HFF-Myc (cell line): ENCODE measurements at regions not wholly inside any gene's neighbourhood (a gene's known extent, or its start where the extent isn't known, plus 50 kb on each side); places are given as distances from the start of the nearest gene placed in this dataset.

Source experiments
- DNase-seq: peaks from one replicate; pipeline ENCODE4 v3.0.0-alpha.2; 2011; ENCODE audit warnings: low read depth; ENCODE audit errors: extremely low read depth
- H3K4me3 ChIP-seq: replicated peaks from 2 replicates; pipeline ENCODE4 v1.5.1; 2011; ENCODE audit warnings: low read depth, mild to moderate bottlenecking, control low read depth, low read length
- TF ChIP-seq, protein P1 (sequence below): IDR thresholded peaks from 2 replicates; pipeline ENCODE4 v1.5.1; 2012; ENCODE audit warnings: mild to moderate bottlenecking, low read depth, low read length, control low read depth; ENCODE audit errors: missing control alignments

DNA sequence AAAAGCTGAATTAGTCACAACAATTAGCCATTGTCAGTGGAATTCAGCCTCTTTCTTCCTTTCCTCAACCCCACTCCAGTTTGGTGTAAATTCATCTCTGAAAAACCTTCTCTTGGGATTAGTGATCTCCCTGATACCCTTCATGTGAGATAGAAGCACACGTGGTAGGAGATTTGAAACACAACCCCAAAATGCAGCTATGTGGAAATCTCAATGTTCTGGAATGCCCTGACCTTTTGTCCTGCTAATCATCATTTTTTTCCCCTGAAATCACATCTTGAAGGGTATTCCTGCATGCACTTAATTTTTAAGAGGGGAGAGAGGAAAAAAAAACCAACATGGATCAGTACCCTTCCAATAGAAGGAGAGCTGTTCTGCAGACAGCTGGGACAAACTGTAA lies 612.6 kb downstream of the EBF1 start:
- no peak for DNase-seq
- H3K4me3 ChIP-seq, result no peak overlapping the region
- TF ChIP-seq, protein P1, sequence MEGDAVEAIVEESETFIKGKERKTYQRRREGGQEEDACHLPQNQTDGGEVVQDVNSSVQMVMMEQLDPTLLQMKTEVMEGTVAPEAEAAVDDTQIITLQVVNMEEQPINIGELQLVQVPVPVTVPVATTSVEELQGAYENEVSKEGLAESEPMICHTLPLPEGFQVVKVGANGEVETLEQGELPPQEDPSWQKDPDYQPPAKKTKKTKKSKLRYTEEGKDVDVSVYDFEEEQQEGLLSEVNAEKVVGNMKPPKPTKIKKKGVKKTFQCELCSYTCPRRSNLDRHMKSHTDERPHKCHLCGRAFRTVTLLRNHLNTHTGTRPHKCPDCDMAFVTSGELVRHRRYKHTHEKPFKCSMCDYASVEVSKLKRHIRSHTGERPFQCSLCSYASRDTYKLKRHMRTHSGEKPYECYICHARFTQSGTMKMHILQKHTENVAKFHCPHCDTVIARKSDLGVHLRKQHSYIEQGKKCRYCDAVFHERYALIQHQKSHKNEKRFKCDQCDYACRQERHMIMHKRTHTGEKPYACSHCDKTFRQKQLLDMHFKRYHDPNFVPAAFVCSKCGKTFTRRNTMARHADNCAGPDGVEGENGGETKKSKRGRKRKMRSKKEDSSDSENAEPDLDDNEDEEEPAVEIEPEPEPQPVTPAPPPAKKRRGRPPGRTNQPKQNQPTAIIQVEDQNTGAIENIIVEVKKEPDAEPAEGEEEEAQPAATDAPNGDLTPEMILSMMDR, result no peak

DNA sequence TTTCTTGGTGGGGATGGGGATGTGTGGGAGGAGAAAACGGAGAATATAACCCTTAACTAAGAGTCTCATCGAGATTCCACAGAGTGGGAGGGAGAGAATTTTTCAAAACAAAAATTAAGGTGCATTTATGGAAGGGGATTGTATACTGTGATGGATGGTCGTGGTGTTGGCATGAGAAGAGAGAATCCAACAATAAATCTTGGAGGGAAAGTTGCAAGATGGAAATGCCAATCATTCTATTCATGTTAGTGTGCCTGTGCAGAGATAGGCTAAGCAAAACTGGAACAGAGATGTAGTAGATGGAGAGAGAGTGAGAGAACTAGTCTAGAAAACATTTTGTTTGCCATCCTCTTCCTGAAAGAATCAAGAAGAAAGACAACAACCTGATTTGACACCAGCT lies 613.1 kb downstream of the EBF1 start:
- DNase-seq, result no peak
- no peak overlapping the region for H3K4me3 ChIP-seq
- TF ChIP-seq, protein P1, result no peak

DNA sequence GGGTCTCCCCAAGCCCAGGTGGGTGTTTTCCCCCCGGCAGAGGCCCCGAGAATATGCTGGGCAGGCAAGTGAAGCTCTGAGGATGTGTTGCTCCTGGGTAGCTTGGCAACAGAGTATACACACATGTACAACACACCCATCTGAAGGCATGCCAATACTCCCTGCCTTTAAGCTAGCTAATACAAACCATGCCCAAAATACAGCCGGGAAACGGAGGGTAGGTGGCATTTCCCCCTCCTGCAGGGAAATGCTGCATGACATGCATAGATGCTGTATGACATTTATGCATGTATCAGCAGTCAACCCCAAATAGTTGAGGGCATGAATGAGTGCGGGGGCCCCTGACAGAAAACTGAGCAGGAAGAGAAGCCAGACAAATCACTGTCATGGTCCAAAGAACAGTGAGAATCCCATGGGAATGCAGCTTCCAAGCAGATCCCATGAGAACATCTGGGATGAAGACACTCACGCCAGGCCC lies 614.1 kb downstream of the EBF1 start:
- H3K4me3 ChIP-seq, result no peak overlapping the region
- peak; percentile 76 for DNase-seq

DNA sequence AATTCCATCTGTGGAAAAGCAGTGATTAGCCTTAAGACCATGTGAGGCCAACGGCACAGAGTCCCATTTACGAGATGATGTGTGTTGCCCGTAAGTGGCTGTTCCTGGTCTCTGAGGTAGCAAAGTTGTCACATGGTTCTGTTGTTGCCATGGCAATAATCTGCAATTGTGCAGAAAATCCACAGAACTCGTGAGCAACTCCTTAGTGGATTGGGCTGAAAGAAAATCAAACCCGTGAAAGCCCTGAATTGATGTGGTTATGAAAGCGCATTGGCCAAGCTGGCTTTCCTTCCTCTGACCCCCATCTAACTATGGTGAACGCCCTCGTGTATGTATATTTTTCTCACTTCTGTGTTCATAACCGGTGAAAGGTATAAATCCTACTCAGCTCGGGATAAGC lies 614.7 kb downstream of the EBF1 start:
- TF ChIP-seq, protein P1, result no peak
- H3K4me3 ChIP-seq, result no peak overlapping the region

More for the DNA sequence above, 614.1 kb downstream of the EBF1 start:
- TF ChIP-seq, protein P1, result no peak

DNA sequence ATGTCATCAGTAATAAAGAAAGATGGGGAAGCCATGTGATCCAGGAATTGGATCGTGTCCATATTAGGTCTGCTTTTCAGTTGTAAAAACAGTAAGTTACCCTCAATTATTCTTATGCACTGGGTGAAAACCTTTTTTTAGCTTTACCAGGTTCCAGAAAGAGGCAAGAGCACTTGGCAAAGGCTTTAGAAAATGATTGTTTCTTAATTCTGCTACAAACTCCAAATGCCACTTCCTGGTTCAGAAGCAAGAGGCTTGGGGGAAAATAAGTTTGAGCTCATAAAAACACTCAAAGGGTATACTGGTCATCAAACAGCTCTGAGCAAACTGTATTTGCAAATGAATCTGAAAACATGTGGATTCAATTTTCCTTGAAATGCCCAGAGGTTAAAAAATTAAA lies 615.6 kb downstream of the EBF1 start:
- TF ChIP-seq, protein P1, result no peak
- H3K4me3 ChIP-seq, result no peak overlapping the region
- DNase-seq, result peak; percentile 65

More for the DNA sequence above, 614.7 kb downstream of the EBF1 start:
- no peak for DNase-seq

DNA sequence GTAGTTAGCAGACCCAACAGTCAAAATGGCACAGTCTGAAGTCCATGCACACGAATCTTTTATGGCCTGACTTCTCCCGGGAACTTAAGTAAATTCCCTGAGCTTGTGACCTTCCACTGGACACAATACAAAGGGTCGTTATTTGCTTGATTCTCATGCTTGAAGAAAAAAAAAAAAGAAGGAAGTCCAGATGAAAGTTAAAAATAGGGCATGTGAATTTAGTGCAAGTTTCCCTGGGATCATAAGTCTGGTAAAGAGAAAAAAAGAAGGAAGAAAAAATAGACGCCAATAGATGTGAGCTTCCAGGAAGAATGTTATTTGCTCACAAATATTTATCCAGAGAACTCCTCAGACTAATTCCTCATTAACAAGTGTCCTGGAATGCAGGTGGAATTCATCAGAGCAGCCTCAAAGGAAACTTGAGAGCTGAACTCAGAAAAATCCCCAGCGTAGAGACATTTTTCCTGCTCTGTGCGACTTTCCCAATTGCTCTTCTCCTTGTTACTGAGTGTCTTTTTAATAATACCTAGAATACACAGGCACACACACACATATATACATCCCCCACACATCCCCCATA lies 616.3 kb downstream of the EBF1 start:
- no peak overlapping the region for H3K4me3 ChIP-seq
- TF ChIP-seq, protein P1, result no peak
- no peak for DNase-seq

DNA sequence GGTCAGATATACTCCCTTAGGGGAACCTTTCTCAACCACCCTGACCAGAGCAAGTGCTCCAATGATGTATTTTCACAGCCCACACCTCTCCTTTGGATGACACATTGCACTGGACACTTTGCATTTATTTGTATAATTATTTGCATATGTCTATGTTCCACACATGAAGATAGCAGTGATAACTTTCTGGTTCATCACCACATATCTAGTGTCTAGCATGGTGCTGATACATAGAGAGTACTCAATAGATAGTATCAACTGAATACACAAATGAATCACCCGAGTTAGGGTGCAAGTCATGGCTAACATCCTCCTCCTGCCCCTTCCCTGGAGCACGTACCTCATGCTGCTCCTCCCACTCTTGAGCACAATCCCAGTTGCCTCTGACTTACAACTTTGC lies 617.6 kb downstream of the EBF1 start:
- TF ChIP-seq, protein P1, result no peak
- no peak overlapping the region for H3K4me3 ChIP-seq
- no peak for DNase-seq
